Endothelial cell of umbilical vein (primary cell): ENCODE measurements at regions not wholly inside any gene's neighbourhood (a gene's known extent, or its start where the extent isn't known, plus 50 kb on each side); places are given as distances from the start of the nearest gene placed in this dataset.
A peak's percentile ranks its signal among the peaks of the same experiment; 100 is the strongest.

Experiments
- BruUV-seq: library from RNA; stranded (reverse); fragments of 400-500 nt; replicated peaks from 2 replicates; lab custom pipeline; 2021; lab: Mats Ljungman, UMichigan
- CTCF ChIA-PET: fragments of 300-600, 350-600 bp; sonication (Branson Sonifier 250); formaldehyde crosslinking; loops from one replicate; lab custom pipeline; 2021; ENCODE audit warnings: antibody characterized with exemption, inconsistent platforms; lab: Charles Lee
- POLR2A ChIA-PET: fragments of 300-600, 350-600 bp; sonication (Branson Sonifier 250); formaldehyde crosslinking; loops from one replicate; lab custom pipeline; 2021; ENCODE audit warnings: antibody characterized with exemption, inconsistent platforms; lab: Charles Lee
- DNase-seq: peaks from one replicate; pipeline ENCODE4 v3.0.0-alpha.2; 2011; ENCODE audit warnings: low read depth, low spot score
- FAIRE-seq: peaks from 2 replicates; lab custom pipeline; 2011; peaks lifted over from hg19 to GRCh38; lab: Jason Lieb, UNC
- H2AFZ ChIP-seq: 2 replicates; pipeline ENCODE4 v1.6.0; 2012; ENCODE audit warnings: low read depth, low read length, control low read depth, inconsistent platforms
- H3K27ac ChIP-seq: 2 replicates; pipeline ENCODE4 v1.5.1; 2011; ENCODE audit warnings: low read depth, mild to moderate bottlenecking, control low read depth, low read length, moderate library complexity; ENCODE audit not compliant: insufficient read depth
- H3K27me3 ChIP-seq, 2 experiments: 2 replicates each; pipeline versions ENCODE4 v1.6.0 to v1.6.1; 2011; ENCODE audit warnings: low read length in 2 of 2, mixed read lengths in 1 of 2; ENCODE audit not compliant: control insufficient read depth in 2 of 2, insufficient read depth in 2 of 2
- H3K36me3 ChIP-seq, 2 experiments: 2 replicates in 1 of 2; 3 replicates in 1 of 2; pipeline ENCODE4 v1.5.1; 2011; ENCODE audit warnings: low read length in 2 of 2, mild to moderate bottlenecking in 1 of 2, moderate library complexity in 1 of 2; ENCODE audit not compliant: control insufficient read depth in 2 of 2, insufficient read depth in 2 of 2; ENCODE audit errors: extremely low read depth in 1 of 2
- H3K4me1 ChIP-seq: 3 replicates; pipeline ENCODE4 v1.5.1; 2011; ENCODE audit warnings: mild to moderate bottlenecking, low read length; ENCODE audit not compliant: control insufficient read depth, insufficient read depth; ENCODE audit errors: extremely low read depth
- H3K4me2 ChIP-seq: 2 replicates; pipeline ENCODE4 v1.6.1; 2011; ENCODE audit warnings: low read length, control low read depth, mixed read lengths; ENCODE audit not compliant: insufficient read depth
- H3K4me3 ChIP-seq, 3 experiments: fragments of 200-600 bp in 1 of 3; sonication (generic), shearing (Covaris generic) in 1 of 3; replicated peaks in 1 of 3; 2 replicates each; pipeline ENCODE4 v1.5.1; 2011 to 2016; ENCODE audit warnings: control low read depth in 3 of 3, low read length in 3 of 3, mild to moderate bottlenecking in 2 of 3, inconsistent platforms in 1 of 3, low read depth in 1 of 3, moderate library complexity in 1 of 3; ENCODE audit not compliant: insufficient read depth in 1 of 3
- H3K79me2 ChIP-seq: 2 replicates; pipeline ENCODE4 v1.6.0; 2012; ENCODE audit warnings: low read length, inconsistent platforms; ENCODE audit not compliant: control insufficient read depth, insufficient read depth
- H3K9ac ChIP-seq: replicated peaks from 2 replicates; pipeline ENCODE3; 2011; ENCODE audit warnings: low read length, control low read depth; ENCODE audit not compliant: insufficient read depth; ENCODE audit errors: extremely low read depth
- H3K9me1 ChIP-seq: replicated peaks from 3 replicates; pipeline ENCODE4 v1.6.0; 2011; ENCODE audit warnings: mild to moderate bottlenecking, low read length; ENCODE audit not compliant: control insufficient read depth, insufficient read depth; ENCODE audit errors: extremely low read depth
- H3K9me3 ChIP-seq: replicated peaks from 2 replicates; pipeline ENCODE4 v1.5.1; 2012; ENCODE audit warnings: low read length, inconsistent platforms; ENCODE audit not compliant: control insufficient read depth, insufficient read depth
- H4K20me1 ChIP-seq: replicated peaks from 2 replicates; pipeline ENCODE3; 2011; ENCODE audit warnings: mild to moderate bottlenecking, low read length; ENCODE audit not compliant: control insufficient read depth, insufficient read depth; ENCODE audit errors: extremely low read depth
- FOS ChIP-seq: IDR thresholded peaks from 2 replicates; pipeline ENCODE4 v1.6.1; 2011; ENCODE audit warnings: mild to moderate bottlenecking, low read length, moderate library complexity, borderline replicate concordance; ENCODE audit not compliant: insufficient read depth
- GATA2 ChIP-seq: IDR thresholded peaks from 2 replicates; pipeline ENCODE4 v1.7.0; 2011; ENCODE audit warnings: low read depth, mild to moderate bottlenecking, moderate library complexity, mixed read lengths, low read length; ENCODE audit not compliant: insufficient read length, insufficient read depth
- JUN ChIP-seq: IDR thresholded peaks from 2 replicates; pipeline ENCODE4 v1.6.1; 2011; ENCODE audit warnings: borderline replicate concordance, low read depth; ENCODE audit not compliant: insufficient read length, insufficient read depth
- MAX ChIP-seq: IDR thresholded peaks from 2 replicates; pipeline ENCODE4 v1.6.1; 2011; ENCODE audit not compliant: insufficient read depth, insufficient read length
- POLR2AphosphoS5 ChIP-seq: IDR thresholded peaks from 2 replicates; pipeline ENCODE4 v1.6.1; 2012; ENCODE audit warnings: low read depth, mild to moderate bottlenecking, control low read depth, low read length, moderate library complexity; ENCODE audit not compliant: insufficient read depth
- dilution Hi-C: fragments of 300-500 bp; cut with MboI; formaldehyde crosslinking; loops from one replicate; pipeline ENCODE4 v1.15.0; 2019; ENCODE audit warnings: low sequenced_read_pairs; ENCODE audit not compliant: extremely low pct_ligation_motif_present
- intact Hi-C: fragments of 100-400 bp; cut with micrococcal nuclease; formaldehyde crosslinking; loops from one replicate; pipeline ENCODE4 v1.10.0; 2022
- TF ChIP-seq, protein P1 (sequence below), 2 donors: IDR thresholded peaks; 1 replicate in 1 of 2; 2 replicates in 1 of 2; pipeline ENCODE4 v1.5.1; 2011; ENCODE audit warnings: low read length in 2 of 2, mild to moderate bottlenecking in 2 of 2, moderate library complexity in 2 of 2, control low read depth in 1 of 2, inconsistent platforms in 1 of 2, low read depth in 1 of 2; ENCODE audit not compliant: insufficient read depth in 1 of 2; ENCODE audit errors: extremely low read depth in 1 of 2

- no peaks in the 10 kb centered on the region for H4K20me1 ChIP-seq
- POLR2A ChIA-PET = no interaction called here
- intact Hi-C loops (no loop called here), dilution Hi-C loops (no loop called here)
- H3K9ac ChIP-seq = no peak overlapping the region
- DNase-seq = peak; percentile 37
- H2AFZ ChIP-seq = no peak overlapping the region
- no peak overlapping the region for H3K4me3 ChIP-seq
- peaks cover 16% of the 10 kb centered on the region for H3K4me1 ChIP-seq
- H3K27me3 ChIP-seq = no peaks in the 10 kb centered on the region
- H3K4me2 ChIP-seq = no peak overlapping the region
- H3K9me3 ChIP-seq = no peaks in the 10 kb centered on the region
- H3K27ac ChIP-seq = peak overlapping the region; percentile 48
- CTCF ChIA-PET = interaction anchor here (0.8 to 1.6 kb wide), 6 partner anchors 8 to 23 kb away, joined by 3 to 5 read pairs (median 4); no protein-coding TSS in a partner anchor
- H3K36me3 ChIP-seq = no peaks in the 10 kb centered on the region
- H3K79me2 ChIP-seq = no peaks in the 10 kb centered on the region
- TF ChIP-seq, protein P1, sequence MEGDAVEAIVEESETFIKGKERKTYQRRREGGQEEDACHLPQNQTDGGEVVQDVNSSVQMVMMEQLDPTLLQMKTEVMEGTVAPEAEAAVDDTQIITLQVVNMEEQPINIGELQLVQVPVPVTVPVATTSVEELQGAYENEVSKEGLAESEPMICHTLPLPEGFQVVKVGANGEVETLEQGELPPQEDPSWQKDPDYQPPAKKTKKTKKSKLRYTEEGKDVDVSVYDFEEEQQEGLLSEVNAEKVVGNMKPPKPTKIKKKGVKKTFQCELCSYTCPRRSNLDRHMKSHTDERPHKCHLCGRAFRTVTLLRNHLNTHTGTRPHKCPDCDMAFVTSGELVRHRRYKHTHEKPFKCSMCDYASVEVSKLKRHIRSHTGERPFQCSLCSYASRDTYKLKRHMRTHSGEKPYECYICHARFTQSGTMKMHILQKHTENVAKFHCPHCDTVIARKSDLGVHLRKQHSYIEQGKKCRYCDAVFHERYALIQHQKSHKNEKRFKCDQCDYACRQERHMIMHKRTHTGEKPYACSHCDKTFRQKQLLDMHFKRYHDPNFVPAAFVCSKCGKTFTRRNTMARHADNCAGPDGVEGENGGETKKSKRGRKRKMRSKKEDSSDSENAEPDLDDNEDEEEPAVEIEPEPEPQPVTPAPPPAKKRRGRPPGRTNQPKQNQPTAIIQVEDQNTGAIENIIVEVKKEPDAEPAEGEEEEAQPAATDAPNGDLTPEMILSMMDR (IDR thresholded peaks at IDR 0.05; ENCODE audit: extremely low read depth in 1 of 2, insufficient read depth in 1 of 2, low read depth in 1 of 2, low read length in 2 of 2) = no peak
- TF ChIP-seq GATA2 = peak; percentile 97
- peak; percentile 28 for TF ChIP-seq JUN
- peak; percentile 63 for TF ChIP-seq FOS
- TF ChIP-seq POLR2AphosphoS5 = peak; percentile 23
- TF ChIP-seq MAX = no peak
- no peaks in the 10 kb centered on the region for H3K9me1 ChIP-seq
- no TSS peak for BruUV-seq
- FAIRE-seq = peak; percentile 83
Measured at GRCh38 chrX:104335756-104336155, 81.0 kb upstream of the ESX1 start.
